ENCODE measurements at regions not wholly inside any gene's neighbourhood (a gene's known extent, or its start where the extent isn't known, plus 50 kb on each side); places are given as distances from the start of the nearest gene placed in this dataset.

- Mint-ChIP-seq H3K4me1 (no peaks in the 10 kb centered on the region), H3K4me3 (no peak overlapping the region), H3K36me3 (no peaks in the 10 kb centered on the region), H3K27ac (no peak overlapping the region), H3K9me3 (peaks cover 5% of the 10 kb centered on the region)
- ATAC-seq, result no peak
- no peak for DNase-seq (ENCODE audit: low spot score in 2 of 2)
Measured at GRCh38 chr12:84718906-84719305, 193.7 kb downstream of the SLC6A15 start.

DNA sequence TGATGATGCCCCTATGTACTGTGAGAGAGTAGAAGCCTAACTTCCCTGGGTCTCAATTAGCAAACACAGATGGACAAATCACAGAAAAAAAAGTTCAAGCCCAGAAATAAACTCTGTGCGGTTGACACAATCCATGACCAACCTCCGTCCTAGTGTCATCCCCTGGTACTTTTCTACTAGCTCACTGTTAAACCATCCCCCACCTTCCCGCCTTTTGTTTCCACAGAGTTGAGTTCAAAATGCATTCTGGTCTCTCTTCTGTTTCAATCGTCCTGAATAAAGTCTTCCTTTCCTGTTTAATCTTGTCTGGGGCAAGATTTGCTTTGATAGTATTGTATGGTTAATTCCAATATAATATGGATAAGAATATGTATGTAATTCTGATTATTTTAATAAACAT is 199.9 kb downstream of the SLC6A15 start:
- H3K36me3 Mint-ChIP-seq, result no peaks in the 10 kb centered on the region
- no peaks in the 10 kb centered on the region for H3K9me3 Mint-ChIP-seq
- no peak overlapping the region for H3K4me3 Mint-ChIP-seq
- no peak overlapping the region for H3K27ac Mint-ChIP-seq
- H3K4me1 Mint-ChIP-seq, result no peaks in the 10 kb centered on the region
- ATAC-seq (no peak), DNase-seq (ENCODE audit: low spot score in 2 of 2) (no peak)

DNA sequence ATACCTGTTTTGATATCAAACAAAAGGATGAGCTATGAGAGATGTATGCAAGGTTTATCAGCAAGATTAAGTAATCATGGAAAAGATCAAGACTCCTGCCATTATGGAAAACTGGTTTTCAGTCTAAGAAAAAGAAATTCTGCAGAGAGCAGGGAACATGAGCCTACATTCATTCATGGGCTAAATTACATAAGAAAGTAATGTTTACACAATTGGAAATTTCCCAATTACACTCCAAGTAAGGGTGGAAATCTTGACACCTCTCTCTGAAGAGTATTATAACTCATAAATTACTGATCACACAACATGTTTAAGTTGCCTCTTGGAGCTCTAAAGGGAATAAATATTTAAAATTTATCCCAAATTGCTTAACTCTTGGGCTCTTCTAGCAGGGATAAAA is 206.2 kb downstream of the SLC6A15 start:
- no peak overlapping the region for H3K27ac Mint-ChIP-seq
- H3K4me3 Mint-ChIP-seq, result no peak overlapping the region
- no peaks in the 10 kb centered on the region for H3K36me3 Mint-ChIP-seq
- DNase-seq (ENCODE audit: low spot score in 2 of 2), result no peak
- ATAC-seq, result no peak
- peaks cover 6% of the 10 kb centered on the region for H3K9me3 Mint-ChIP-seq
- H3K4me1 Mint-ChIP-seq, result no peaks in the 10 kb centered on the region

- ATAC-seq (no peak), DNase-seq (ENCODE audit: low spot score in 2 of 2) (no peak)
- Mint-ChIP-seq H3K4me3 (no peak overlapping the region), H3K4me1 (no peaks in the 10 kb centered on the region), H3K9me3 (peaks cover 10% of the 10 kb centered on the region), H3K36me3 (no peaks in the 10 kb centered on the region), H3K27ac (no peak overlapping the region)
Measured at GRCh38 chr12:84704856-84705255, 207.7 kb downstream of the SLC6A15 start.

- no peak for ATAC-seq
- no peak overlapping the region for H3K4me3 Mint-ChIP-seq
- H3K36me3 Mint-ChIP-seq, result no peaks in the 10 kb centered on the region
- peaks cover 10% of the 10 kb centered on the region for H3K9me3 Mint-ChIP-seq
- no peaks in the 10 kb centered on the region for H3K4me1 Mint-ChIP-seq
- H3K27ac Mint-ChIP-seq, result no peak overlapping the region
- DNase-seq (ENCODE audit: low spot score in 2 of 2), result no peak
Measured at GRCh38 chr12:84702001-84702400, 210.6 kb downstream of the SLC6A15 start.

DNA sequence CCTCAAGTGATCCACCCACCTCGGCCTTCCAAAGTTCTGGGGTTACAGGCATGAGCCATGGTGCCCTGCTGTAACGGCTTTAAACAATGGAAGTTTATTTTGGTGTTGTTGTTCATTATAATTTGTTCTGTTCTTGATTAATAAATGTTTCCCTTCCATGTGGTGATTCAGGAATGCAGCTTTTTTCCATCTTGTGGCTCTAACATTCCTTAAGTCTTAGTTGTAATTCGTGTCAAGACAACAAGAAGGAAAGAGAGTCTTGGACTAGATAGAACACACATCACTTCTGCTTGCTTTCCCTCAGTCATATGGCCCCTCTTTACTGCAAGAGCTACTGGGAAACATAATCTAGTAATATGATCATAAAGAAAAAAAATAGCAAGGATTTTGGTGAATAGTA is 211.6 kb downstream of the SLC6A15 start:
- peaks cover 10% of the 10 kb centered on the region for H3K9me3 Mint-ChIP-seq
- DNase-seq (ENCODE audit: low spot score in 2 of 2), result no peak
- no peaks in the 10 kb centered on the region for H3K36me3 Mint-ChIP-seq
- H3K4me3 Mint-ChIP-seq, result no peak overlapping the region
- H3K27ac Mint-ChIP-seq, result no peak overlapping the region
- H3K4me1 Mint-ChIP-seq, result no peaks in the 10 kb centered on the region
- no peak for ATAC-seq

DNA sequence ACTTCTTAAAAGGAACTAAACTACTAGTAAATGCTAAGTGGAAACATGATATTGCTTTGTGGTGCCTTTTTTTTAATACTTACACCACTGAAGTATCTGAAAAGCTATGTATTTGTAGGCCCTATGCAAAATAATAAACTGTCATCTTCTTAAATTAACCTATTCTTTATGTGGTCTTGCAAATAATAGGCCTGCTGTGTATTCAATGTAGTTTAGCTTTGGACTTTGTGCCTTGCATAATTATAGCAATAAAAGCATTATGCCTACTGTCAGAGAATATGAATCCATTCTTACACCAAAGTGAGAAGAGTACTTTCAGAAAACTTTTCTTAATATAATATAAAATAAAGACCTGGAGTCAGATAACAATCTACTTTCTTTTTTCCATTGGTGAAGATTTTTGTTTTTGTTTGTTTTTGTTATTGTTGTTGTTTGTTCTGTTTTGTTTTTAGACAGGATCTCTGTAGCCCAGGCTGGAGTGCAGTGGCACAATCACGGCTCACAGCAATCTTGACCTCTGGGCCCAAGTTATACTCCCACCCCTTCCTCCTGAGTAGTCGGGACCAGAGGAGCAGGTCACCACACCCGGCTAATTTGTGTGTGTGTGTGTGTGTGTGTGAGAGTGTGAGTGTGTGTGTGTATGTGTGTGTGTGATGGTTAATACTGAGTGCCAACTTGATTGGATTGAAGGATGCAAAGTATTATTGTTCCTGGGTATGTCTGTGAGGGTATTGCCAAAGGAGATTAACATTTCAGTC is 213.8 kb downstream of the SLC6A15 start:
- no peak for DNase-seq (ENCODE audit: low spot score in 2 of 2)
- peaks cover 16% of the 10 kb centered on the region for H3K9me3 Mint-ChIP-seq
- no peaks in the 10 kb centered on the region for H3K36me3 Mint-ChIP-seq
- no peak overlapping the region for H3K27ac Mint-ChIP-seq
- H3K4me1 Mint-ChIP-seq, result no peaks in the 10 kb centered on the region
- no peak for ATAC-seq
- H3K4me3 Mint-ChIP-seq, result no peak overlapping the region

DNA sequence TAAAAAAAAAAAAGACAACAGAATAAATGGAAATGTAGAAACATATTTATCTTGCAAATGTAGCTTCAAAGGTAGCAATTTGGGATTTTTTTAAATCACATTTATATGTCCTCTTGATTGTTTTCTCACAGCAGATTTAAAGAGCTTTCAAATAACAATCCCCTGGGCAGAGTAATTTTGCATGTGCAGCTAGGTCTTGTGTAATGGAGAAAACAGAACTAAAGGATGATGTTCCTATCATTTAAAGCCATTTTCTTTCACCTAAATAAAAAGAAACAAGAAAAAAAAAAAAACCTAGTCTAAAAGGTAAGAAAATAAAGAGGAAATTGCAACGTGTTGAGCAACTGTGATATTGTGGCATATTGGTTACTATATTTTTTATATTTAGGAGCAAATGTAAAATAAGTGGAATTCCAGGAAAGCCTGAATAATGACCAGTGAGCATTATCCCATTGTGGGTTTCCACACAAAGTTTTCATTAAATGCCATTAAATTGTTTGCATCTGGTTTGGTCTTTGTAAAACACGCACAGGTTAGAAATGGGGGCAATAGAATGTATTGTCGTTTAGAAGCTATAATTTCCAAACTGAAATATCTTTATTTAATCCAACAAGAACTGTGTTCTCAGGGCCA is 215.6 kb downstream of the SLC6A15 start:
- H3K27ac Mint-ChIP-seq, result no peak overlapping the region
- H3K4me3 Mint-ChIP-seq, result no peak overlapping the region
- no peaks in the 10 kb centered on the region for H3K36me3 Mint-ChIP-seq
- ATAC-seq (no peak), DNase-seq (ENCODE audit: low spot score in 2 of 2) (no peak)
- no peaks in the 10 kb centered on the region for H3K4me1 Mint-ChIP-seq
- peaks cover 13% of the 10 kb centered on the region for H3K9me3 Mint-ChIP-seq

- H3K4me1 Mint-ChIP-seq, result no peaks in the 10 kb centered on the region
- no peaks in the 10 kb centered on the region for H3K36me3 Mint-ChIP-seq
- no peak overlapping the region for H3K4me3 Mint-ChIP-seq
- ATAC-seq, result no peak
- H3K27ac Mint-ChIP-seq, result no peak overlapping the region
- peaks cover 10% of the 10 kb centered on the region for H3K9me3 Mint-ChIP-seq
- no peak for DNase-seq (ENCODE audit: low spot score in 2 of 2)
Measured at GRCh38 chr12:84696281-84696680, 216.3 kb downstream of the SLC6A15 start.

- DNase-seq (ENCODE audit: low spot score in 2 of 2) (no peak), ATAC-seq (no peak)
- no peak overlapping the region for H3K27ac Mint-ChIP-seq
- peaks cover 10% of the 10 kb centered on the region for H3K9me3 Mint-ChIP-seq
- H3K36me3 Mint-ChIP-seq, result no peaks in the 10 kb centered on the region
- H3K4me3 Mint-ChIP-seq, result no peak overlapping the region
- H3K4me1 Mint-ChIP-seq, result no peaks in the 10 kb centered on the region
Measured at GRCh38 chr12:84694116-84694515, 218.5 kb downstream of the SLC6A15 start.

GRCh38 chr12:84692071-84692470 is 220.5 kb downstream of the SLC6A15 start:
- ATAC-seq (no peak), DNase-seq (ENCODE audit: low spot score in 2 of 2) (no peak)
- H3K27ac Mint-ChIP-seq, result no peak overlapping the region
- H3K36me3 Mint-ChIP-seq, result no peaks in the 10 kb centered on the region
- H3K4me3 Mint-ChIP-seq, result no peak overlapping the region
- peaks cover 15% of the 10 kb centered on the region for H3K9me3 Mint-ChIP-seq
- H3K4me1 Mint-ChIP-seq, result no peaks in the 10 kb centered on the region

GRCh38 chr12:84691266-84691665 is 221.3 kb downstream of the SLC6A15 start:
- H3K27ac Mint-ChIP-seq, result no peak overlapping the region
- peaks cover 15% of the 10 kb centered on the region for H3K9me3 Mint-ChIP-seq
- H3K4me3 Mint-ChIP-seq, result no peak overlapping the region
- ATAC-seq, result no peak
- H3K4me1 Mint-ChIP-seq, result no peaks in the 10 kb centered on the region
- DNase-seq (ENCODE audit: low spot score in 2 of 2), result no peak
- no peaks in the 10 kb centered on the region for H3K36me3 Mint-ChIP-seq

GRCh38 chr12:84689638-84690037 is 223.0 kb downstream of the SLC6A15 start:
- H3K27ac Mint-ChIP-seq, result no peak overlapping the region
- no peak for ATAC-seq

DNA sequence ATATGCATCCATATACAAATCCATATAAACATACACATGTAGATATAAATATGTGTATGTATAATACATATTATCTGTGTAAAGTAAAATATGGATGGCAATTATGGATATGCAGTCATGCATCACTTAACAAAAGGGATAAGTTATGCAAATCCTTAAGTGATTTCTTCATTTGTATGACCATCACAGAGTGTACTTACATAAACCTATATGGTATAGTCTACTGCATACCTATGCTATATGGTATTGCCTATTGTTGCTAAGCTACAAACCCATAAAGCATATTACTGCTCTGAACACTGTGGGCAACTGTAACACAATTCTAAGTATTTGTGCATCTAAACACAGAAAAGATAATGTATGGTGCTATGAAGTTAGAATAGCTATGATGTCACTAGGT is 227.2 kb downstream of the SLC6A15 start:
- Mint-ChIP-seq H3K9me3 (peaks cover 18% of the 10 kb centered on the region), H3K36me3 (no peaks in the 10 kb centered on the region), H3K4me3 (no peak overlapping the region), H3K4me1 (no peaks in the 10 kb centered on the region), H3K27ac (no peak overlapping the region)
- ATAC-seq, result no peak
- no peak for DNase-seq (ENCODE audit: low spot score in 2 of 2)

More at GRCh38 chr12:84689638-84690037, 223.0 kb downstream of the SLC6A15 start:
- no peak for DNase-seq (ENCODE audit: low spot score in 2 of 2)
- H3K36me3 Mint-ChIP-seq, result no peaks in the 10 kb centered on the region
- H3K9me3 Mint-ChIP-seq, result peaks cover 13% of the 10 kb centered on the region
- H3K4me3 Mint-ChIP-seq, result no peak overlapping the region
- no peaks in the 10 kb centered on the region for H3K4me1 Mint-ChIP-seq

GRCh38 chr12:84676787-84677186 is 235.8 kb downstream of the SLC6A15 start:
- ATAC-seq (no peak), DNase-seq (ENCODE audit: low spot score in 2 of 2) (no peak)
- H3K9me3 Mint-ChIP-seq, result peaks cover 28% of the 10 kb centered on the region
- H3K27ac Mint-ChIP-seq, result no peak overlapping the region
- no peak overlapping the region for H3K4me3 Mint-ChIP-seq
- no peaks in the 10 kb centered on the region for H3K36me3 Mint-ChIP-seq
- no peaks in the 10 kb centered on the region for H3K4me1 Mint-ChIP-seq

DNA sequence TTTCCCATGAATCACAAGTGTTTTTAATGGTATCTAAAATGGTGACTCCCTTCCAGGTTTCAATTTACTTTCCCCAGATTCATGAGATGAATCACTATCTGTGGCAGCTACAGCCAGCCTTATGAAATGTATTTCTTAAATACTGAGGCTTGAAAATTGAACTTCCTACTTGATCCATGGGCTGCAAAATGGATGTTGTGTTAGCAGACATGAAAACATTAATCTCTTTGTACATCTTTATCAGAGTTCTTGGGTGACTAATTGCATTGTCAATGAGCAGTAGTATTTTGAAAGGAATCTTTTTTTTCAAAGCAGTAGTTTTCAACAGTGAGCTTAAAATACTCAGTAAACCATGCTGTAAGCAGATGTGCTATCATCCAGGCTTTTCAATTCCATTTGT is 250.8 kb downstream of the SLC6A15 start:
- no peak overlapping the region for H3K27ac Mint-ChIP-seq
- no peaks in the 10 kb centered on the region for H3K36me3 Mint-ChIP-seq
- H3K9me3 Mint-ChIP-seq, result peaks cover 2% of the 10 kb centered on the region
- ATAC-seq, result no peak
- no peak for DNase-seq (ENCODE audit: low spot score in 2 of 2)
- no peak overlapping the region for H3K4me3 Mint-ChIP-seq
- no peaks in the 10 kb centered on the region for H3K4me1 Mint-ChIP-seq

Data from stimulated activated effector memory CD8-positive, alpha-beta T cell treated with anti-CD3 and anti-CD28 coated beads, Interleukin-12 subunit alpha, Interleukin-12 subunit beta, amount 100 ng/mL, for 72 hours (primary cell).